Calu3 (cell line): ENCODE measurements at regions not wholly inside any gene's neighbourhood (a gene's known extent, or its start where the extent isn't known, plus 50 kb on each side); places are given as distances from the start of the nearest gene placed in this dataset.

Source experiments
- BruUV-seq: library from RNA; stranded (reverse); fragments of 400-500 nt; replicated peaks from 2 replicates; lab custom pipeline; 2021; lab: Mats Ljungman, UMichigan
- CTCF ChIA-PET: fragments of 300-600 bp; sonication (Branson Sonifier 250); formaldehyde crosslinking; loops from one replicate; lab custom pipeline; 2022; ENCODE audit warnings: antibody characterized with exemption; lab: Charles Lee
- DNase-seq: peaks from one replicate; pipeline ENCODE4 v3.0.0; 2022
- H3K27ac Mint-ChIP-seq: one replicate; pipeline ENCODE4 v1.8.0; 2022; ENCODE audit warnings: mixed read lengths; ENCODE audit not compliant: unreplicated experiment
- H3K27me3 Mint-ChIP-seq: one replicate; pipeline ENCODE4 v1.8.0; 2022; ENCODE audit warnings: mixed read lengths; ENCODE audit not compliant: unreplicated experiment
- H3K36me3 Mint-ChIP-seq: one replicate; pipeline ENCODE4 v1.8.0; 2022; ENCODE audit warnings: mild to moderate bottlenecking, moderate library complexity, mixed read lengths; ENCODE audit not compliant: insufficient read depth, unreplicated experiment
- H3K4me1 Mint-ChIP-seq: one replicate; pipeline ENCODE4 v1.8.0; 2022; ENCODE audit warnings: mild to moderate bottlenecking, low read depth, mixed read lengths; ENCODE audit not compliant: unreplicated experiment
- H3K4me3 Mint-ChIP-seq: one replicate; pipeline ENCODE4 v1.8.0; 2022; ENCODE audit warnings: mild to moderate bottlenecking, low read depth, moderate library complexity, mixed read lengths; ENCODE audit not compliant: unreplicated experiment
- H3K9me3 Mint-ChIP-seq: one replicate; pipeline ENCODE4 v1.8.0; 2022; ENCODE audit warnings: low read depth, mixed read lengths; ENCODE audit not compliant: unreplicated experiment
- CTCF ChIP-seq: fragments of 200-600 bp; IDR thresholded peaks from one replicate; pipeline ENCODE4 v1.8.0; 2022; ENCODE audit warnings: antibody characterized with exemption; ENCODE audit not compliant: unreplicated experiment
- intact Hi-C: fragments of 100-400 bp; cut with micrococcal nuclease; formaldehyde crosslinking; loops from one replicate; pipeline ENCODE4 v1.10.0; 2022; ENCODE audit not compliant: unreplicated experiment

- H3K27me3 Mint-ChIP-seq: no peaks in the 10 kb centered on the region
- no peak overlapping the region for H3K4me3 Mint-ChIP-seq
- no peaks in the 10 kb centered on the region for H3K4me1 Mint-ChIP-seq
- no peak overlapping the region for H3K27ac Mint-ChIP-seq
- no TSS peak for BruUV-seq
- CTCF ChIA-PET: no interaction called here
- H3K36me3 Mint-ChIP-seq: no peaks in the 10 kb centered on the region
- intact Hi-C loops: no loop called here
- no peak for DNase-seq
- no peak for TF ChIP-seq CTCF
- H3K9me3 Mint-ChIP-seq: no peaks in the 10 kb centered on the region
Observed at GRCh38 chr2:446303-446874, 158.5 kb upstream of the ALKAL2 start.

GRCh38 chr2:445896-446295 is 158.0 kb upstream of the ALKAL2 start:
- Mint-ChIP-seq H3K36me3 (no peaks in the 10 kb centered on the region), H3K4me1 (no peaks in the 10 kb centered on the region), H3K27ac (no peak overlapping the region), H3K27me3 (no peaks in the 10 kb centered on the region), H3K9me3 (no peaks in the 10 kb centered on the region), H3K4me3 (no peak overlapping the region)
- no peak for TF ChIP-seq CTCF
- intact Hi-C loops: no loop called here
- no TSS peak for BruUV-seq
- CTCF ChIA-PET: no interaction called here
- no peak for DNase-seq

- TF ChIP-seq CTCF: no peak
- DNase-seq: no peak
- no peaks in the 10 kb centered on the region for H3K4me1 Mint-ChIP-seq
- H3K27me3 Mint-ChIP-seq: no peaks in the 10 kb centered on the region
- no peaks in the 10 kb centered on the region for H3K9me3 Mint-ChIP-seq
- H3K36me3 Mint-ChIP-seq: no peaks in the 10 kb centered on the region
- CTCF ChIA-PET: no interaction called here
- intact Hi-C loops: no loop called here
- H3K4me3 Mint-ChIP-seq: no peak overlapping the region
- H3K27ac Mint-ChIP-seq: no peak overlapping the region
- BruUV-seq: no TSS peak
Observed at GRCh38 chr2:444937-445884, 157.3 kb upstream of the ALKAL2 start.

GRCh38 chr2:443741-444140 is 155.8 kb upstream of the ALKAL2 start:
- H3K36me3 Mint-ChIP-seq: no peaks in the 10 kb centered on the region
- peaks cover 2% of the 10 kb centered on the region for H3K9me3 Mint-ChIP-seq
- DNase-seq: no peak

More at GRCh38 chr2:443741-444140, 155.8 kb upstream of the ALKAL2 start:
- intact Hi-C loops: no loop called here
- Mint-ChIP-seq H3K27me3 (no peaks in the 10 kb centered on the region), H3K4me3 (no peak overlapping the region), H3K27ac (no peak overlapping the region), H3K4me1 (no peaks in the 10 kb centered on the region)
- BruUV-seq: no TSS peak
- CTCF ChIA-PET: no interaction called here
- no peak for TF ChIP-seq CTCF
